ENCODE measurements at regions not wholly inside any gene's neighbourhood (a gene's known extent, or its start where the extent isn't known, plus 50 kb on each side); places are given as distances from the start of the nearest gene placed in this dataset.
"Not testable (repeated sequence)": the region's sequence is repeated elsewhere in the genome, so short reads cannot be mapped to it uniquely, and the experiment has no call there.

GRCh38 chr1:110260194-110260593 is 50.1 kb downstream of the KCNC4 start:
- Mint-ChIP-seq H3K4me3 (no peak overlapping the region), H3K27me3 (no peaks in the 10 kb centered on the region), H3K36me3 (no peaks in the 10 kb centered on the region), H3K9me3 (no peaks in the 10 kb centered on the region), H3K4me1 (peaks cover 22% of the 10 kb centered on the region), H3K27ac (no peak overlapping the region)
- ATAC-seq = no peak

- H3K9me3 Mint-ChIP-seq = no peaks in the 10 kb centered on the region
- no peak for ATAC-seq
- H3K27ac Mint-ChIP-seq = no peak overlapping the region
- no peak overlapping the region for H3K4me3 Mint-ChIP-seq
- peaks cover 8% of the 10 kb centered on the region for H3K27me3 Mint-ChIP-seq
- peaks cover 19% of the 10 kb centered on the region for H3K4me1 Mint-ChIP-seq
- no peaks in the 10 kb centered on the region for H3K36me3 Mint-ChIP-seq
These were observed 52.2 kb downstream of the KCNC4 start for GRCh38 chr1:110262296-110262695.

GRCh38 chr1:110262846-110263631 is 52.9 kb downstream of the KCNC4 start:
- H3K27ac Mint-ChIP-seq = no peak overlapping the region
- no peak overlapping the region for H3K4me3 Mint-ChIP-seq
- H3K27me3 Mint-ChIP-seq = peaks cover 8% of the 10 kb centered on the region
- H3K4me1 Mint-ChIP-seq = peaks cover 19% of the 10 kb centered on the region
- no peak for ATAC-seq
- H3K36me3 Mint-ChIP-seq = no peaks in the 10 kb centered on the region
- H3K9me3 Mint-ChIP-seq = no peaks in the 10 kb centered on the region

- H3K9me3 Mint-ChIP-seq = no peaks in the 10 kb centered on the region
- H3K36me3 Mint-ChIP-seq = no peaks in the 10 kb centered on the region
- H3K27me3 Mint-ChIP-seq = peaks cover 8% of the 10 kb centered on the region
- peaks cover 15% of the 10 kb centered on the region for H3K4me1 Mint-ChIP-seq
- H3K27ac Mint-ChIP-seq = no peak overlapping the region
- ATAC-seq = no peak
- no peak overlapping the region for H3K4me3 Mint-ChIP-seq
These were observed 54.3 kb downstream of the KCNC4 start for GRCh38 chr1:110264430-110264829.

GRCh38 chr1:110265186-110265585 is 55.1 kb downstream of the KCNC4 start:
- no peak overlapping the region for H3K4me3 Mint-ChIP-seq
- H3K9me3 Mint-ChIP-seq = no peaks in the 10 kb centered on the region
- ATAC-seq = no peak
- no peaks in the 10 kb centered on the region for H3K36me3 Mint-ChIP-seq
- peaks cover 8% of the 10 kb centered on the region for H3K27me3 Mint-ChIP-seq
- H3K4me1 Mint-ChIP-seq = peaks cover 7% of the 10 kb centered on the region
- H3K27ac Mint-ChIP-seq = no peak overlapping the region

GRCh38 chr1:110266834-110267233 is 56.7 kb downstream of the KCNC4 start:
- Mint-ChIP-seq H3K27me3 (peaks cover 8% of the 10 kb centered on the region), H3K36me3 (no peaks in the 10 kb centered on the region), H3K4me3 (no peak overlapping the region), H3K9me3 (no peaks in the 10 kb centered on the region), H3K4me1 (peaks cover 6% of the 10 kb centered on the region), H3K27ac (no peak overlapping the region)
- ATAC-seq = no peak

- Mint-ChIP-seq H3K9me3 (no peaks in the 10 kb centered on the region), H3K27me3 (peaks cover 8% of the 10 kb centered on the region), H3K4me1 (peaks cover 6% of the 10 kb centered on the region), H3K4me3 (no peak overlapping the region), H3K36me3 (no peaks in the 10 kb centered on the region), H3K27ac (no peak overlapping the region)
- ATAC-seq = no peak
These were observed 57.1 kb downstream of the KCNC4 start for GRCh38 chr1:110267260-110267659.

- H3K4me1 Mint-ChIP-seq = no peaks in the 10 kb centered on the region
- H3K9me3 Mint-ChIP-seq = no peaks in the 10 kb centered on the region
- ATAC-seq = no peak
- H3K27ac Mint-ChIP-seq = no peak overlapping the region
- H3K4me3 Mint-ChIP-seq = no peak overlapping the region
- H3K36me3 Mint-ChIP-seq = no peaks in the 10 kb centered on the region
- peaks cover 2% of the 10 kb centered on the region for H3K27me3 Mint-ChIP-seq
These were observed 61.9 kb downstream of the KCNC4 start for GRCh38 chr1:110272045-110272444.

- not testable (repeated sequence) for H3K27me3 Mint-ChIP-seq, H3K9me3 Mint-ChIP-seq, H3K36me3 Mint-ChIP-seq, H3K4me3 Mint-ChIP-seq, ATAC-seq, H3K27ac Mint-ChIP-seq, H3K4me1 Mint-ChIP-seq
These were observed 63.7 kb downstream of the KCNC4 start for GRCh38 chr1:110273832-110274231.

GRCh38 chr1:110280126-110280525 is 59.1 kb upstream of the RBM15 start:
- H3K9me3 Mint-ChIP-seq = peaks cover 4% of the 10 kb centered on the region
- H3K36me3 Mint-ChIP-seq = no peaks in the 10 kb centered on the region
- no peak overlapping the region for H3K4me3 Mint-ChIP-seq
- no peak for ATAC-seq
- H3K27ac Mint-ChIP-seq = no peak overlapping the region
- no peaks in the 10 kb centered on the region for H3K4me1 Mint-ChIP-seq
- peaks cover 8% of the 10 kb centered on the region for H3K27me3 Mint-ChIP-seq

GRCh38 chr1:110280804-110281203 is 58.4 kb upstream of the RBM15 start:
- Mint-ChIP-seq H3K36me3 (no peaks in the 10 kb centered on the region), H3K9me3 (peaks cover 4% of the 10 kb centered on the region), H3K27ac (no peak overlapping the region), H3K4me1 (no peaks in the 10 kb centered on the region), H3K4me3 (no peak overlapping the region), H3K27me3 (peaks cover 8% of the 10 kb centered on the region)
- no peak for ATAC-seq

- Mint-ChIP-seq H3K36me3 (no peaks in the 10 kb centered on the region), H3K4me1 (no peaks in the 10 kb centered on the region), H3K27ac (no peak overlapping the region), H3K4me3 (no peak overlapping the region), H3K27me3 (peaks cover 8% of the 10 kb centered on the region), H3K9me3 (peaks cover 4% of the 10 kb centered on the region)
- no peak for ATAC-seq
These were observed 57.5 kb upstream of the RBM15 start for GRCh38 chr1:110281363-110282290.

- ATAC-seq = no peak
- no peaks in the 10 kb centered on the region for H3K4me1 Mint-ChIP-seq
- H3K9me3 Mint-ChIP-seq = peaks cover 4% of the 10 kb centered on the region
- H3K27me3 Mint-ChIP-seq = peaks cover 8% of the 10 kb centered on the region
- H3K27ac Mint-ChIP-seq = no peak overlapping the region
- H3K4me3 Mint-ChIP-seq = no peak overlapping the region
- no peaks in the 10 kb centered on the region for H3K36me3 Mint-ChIP-seq
These were observed 56.8 kb upstream of the RBM15 start for GRCh38 chr1:110282395-110282794.

- no peak for ATAC-seq
- Mint-ChIP-seq H3K4me1 (no peaks in the 10 kb centered on the region), H3K9me3 (peaks cover 4% of the 10 kb centered on the region), H3K27ac (no peak overlapping the region), H3K27me3 (peaks cover 8% of the 10 kb centered on the region), H3K4me3 (no peak overlapping the region), H3K36me3 (no peaks in the 10 kb centered on the region)
These were observed 55.5 kb upstream of the RBM15 start for GRCh38 chr1:110283677-110284076.

- Mint-ChIP-seq H3K27me3 (peaks cover 8% of the 10 kb centered on the region), H3K36me3 (peaks cover 5% of the 10 kb centered on the region), H3K9me3 (no peaks in the 10 kb centered on the region), H3K4me1 (no peaks in the 10 kb centered on the region), H3K27ac (no peak overlapping the region), H3K4me3 (no peak overlapping the region)
- ATAC-seq = no peak
These were observed 53.9 kb upstream of the RBM15 start for GRCh38 chr1:110285316-110285715.

- peak; percentile 55 for ATAC-seq
- H3K36me3 Mint-ChIP-seq = peaks cover 5% of the 10 kb centered on the region
- no peaks in the 10 kb centered on the region for H3K9me3 Mint-ChIP-seq
- H3K27ac Mint-ChIP-seq = no peak overlapping the region
- no peaks in the 10 kb centered on the region for H3K4me1 Mint-ChIP-seq
- peaks cover 8% of the 10 kb centered on the region for H3K27me3 Mint-ChIP-seq
- H3K4me3 Mint-ChIP-seq = no peak overlapping the region
These were observed 52.6 kb upstream of the RBM15 start for GRCh38 chr1:110286564-110286963.
